GM19467 (cell line): ENCODE measurements at regions not wholly inside any gene's neighbourhood (a gene's known extent, or its start where the extent isn't known, plus 50 kb on each side); places are given as distances from the start of the nearest gene placed in this dataset.

Experiments
- ATAC-seq: cut with Tn5 transposase; IDR thresholded peaks from one replicate; pipeline ENCODE4 v1.9.1; 2021; ENCODE audit warnings: mild to moderate bottlenecking, moderate library complexity; ENCODE audit not compliant: unreplicated experiment

- ATAC-seq, result no peak
Measured at GRCh38 chr2:236743039-236743920, 173.7 kb downstream of the ACKR3 start.

DNA sequence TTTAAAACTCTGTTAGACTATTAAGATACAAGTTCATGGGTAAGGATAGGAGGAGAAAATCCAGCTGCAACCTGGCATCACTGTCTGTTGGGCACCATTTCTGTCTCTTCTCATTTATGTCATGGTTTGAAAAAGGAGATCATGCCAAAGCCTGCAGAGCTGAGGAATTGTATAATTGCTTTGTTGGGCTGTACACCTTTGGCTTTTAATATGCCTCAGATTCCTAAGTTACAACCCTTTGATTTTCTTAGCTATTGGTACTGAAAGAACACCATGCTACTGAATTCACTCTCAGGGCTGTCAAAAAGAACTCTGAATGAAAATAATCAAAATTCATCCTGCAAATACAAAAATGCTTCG lies 174.3 kb downstream of the ACKR3 start:
- no peak for ATAC-seq

- ATAC-seq, result no peak
Measured at GRCh38 chr2:236744281-236744705, 174.7 kb downstream of the ACKR3 start.

GRCh38 chr2:236744716-236745115 lies 175.1 kb downstream of the ACKR3 start:
- ATAC-seq, result no peak

- ATAC-seq, result no peak
Measured at GRCh38 chr2:236745420-236746210, 176.0 kb downstream of the ACKR3 start.

GRCh38 chr2:236746833-236747232 lies 177.2 kb downstream of the ACKR3 start:
- ATAC-seq, result no peak

GRCh38 chr2:236747426-236747825 lies 177.8 kb downstream of the ACKR3 start:
- no peak for ATAC-seq

- ATAC-seq, result no peak
Measured at GRCh38 chr2:236747925-236748324, 178.3 kb downstream of the ACKR3 start.

DNA sequence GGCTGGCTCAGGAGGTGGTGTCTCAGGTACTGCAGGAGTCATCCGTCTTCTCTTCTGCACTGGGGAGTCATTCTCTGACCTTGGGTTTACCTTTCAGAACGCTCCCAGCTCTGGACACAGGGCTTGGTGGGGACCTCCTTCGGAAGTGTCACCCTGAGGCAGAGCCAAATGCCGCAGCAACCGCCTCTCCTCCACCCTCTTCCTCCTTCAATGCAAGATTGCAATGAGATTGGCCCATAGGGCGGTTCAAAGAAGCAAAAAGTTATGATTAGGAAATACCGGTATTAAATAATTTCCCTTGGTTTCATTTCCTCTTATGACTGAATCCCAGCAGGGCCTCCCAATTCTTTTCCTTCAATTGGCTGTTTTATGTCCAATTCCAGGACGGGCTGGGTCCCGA lies 178.8 kb downstream of the ACKR3 start:
- no peak for ATAC-seq

DNA sequence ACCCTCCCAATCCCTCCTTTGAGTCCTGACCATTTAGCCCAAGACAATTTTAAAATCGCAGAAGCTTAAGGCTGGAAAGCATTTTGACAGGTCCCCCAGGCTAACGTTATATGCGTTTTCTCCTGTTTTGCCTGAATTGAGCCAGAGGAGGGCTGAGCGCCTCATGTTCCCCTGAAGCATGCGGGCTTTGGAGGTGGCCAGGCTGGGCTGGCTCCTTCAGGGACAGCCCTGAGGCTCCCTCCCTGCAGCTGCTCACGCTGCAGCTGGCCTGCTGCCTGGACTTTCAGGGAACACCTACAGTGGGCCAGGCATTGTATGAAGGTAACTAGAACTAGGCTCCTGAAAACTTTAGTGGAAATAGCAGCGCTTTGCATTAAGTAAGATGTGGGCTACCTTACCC lies 179.2 kb downstream of the ACKR3 start:
- no peak for ATAC-seq

GRCh38 chr2:236749346-236749745 lies 179.7 kb downstream of the ACKR3 start:
- ATAC-seq, result no peak

DNA sequence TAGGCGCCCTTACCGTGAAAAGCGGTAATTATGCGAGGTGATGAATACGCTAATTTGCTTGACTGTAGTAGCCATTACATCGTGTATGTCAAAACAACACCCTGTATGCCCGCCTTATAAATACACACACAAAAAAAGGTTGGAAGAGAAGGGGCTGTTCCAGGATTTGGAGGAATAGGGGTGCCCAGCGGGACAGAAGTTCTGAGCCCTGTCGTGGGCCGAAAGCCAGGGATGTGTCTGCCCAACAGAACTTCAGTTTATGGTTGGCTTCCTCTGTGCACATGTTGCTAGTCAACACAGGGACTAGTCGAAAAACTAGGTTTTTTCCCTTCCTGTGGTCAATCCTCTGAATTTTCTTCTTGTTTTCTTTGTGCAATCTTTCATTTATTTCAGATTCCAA lies 182.5 kb downstream of the ACKR3 start:
- no peak for ATAC-seq

DNA sequence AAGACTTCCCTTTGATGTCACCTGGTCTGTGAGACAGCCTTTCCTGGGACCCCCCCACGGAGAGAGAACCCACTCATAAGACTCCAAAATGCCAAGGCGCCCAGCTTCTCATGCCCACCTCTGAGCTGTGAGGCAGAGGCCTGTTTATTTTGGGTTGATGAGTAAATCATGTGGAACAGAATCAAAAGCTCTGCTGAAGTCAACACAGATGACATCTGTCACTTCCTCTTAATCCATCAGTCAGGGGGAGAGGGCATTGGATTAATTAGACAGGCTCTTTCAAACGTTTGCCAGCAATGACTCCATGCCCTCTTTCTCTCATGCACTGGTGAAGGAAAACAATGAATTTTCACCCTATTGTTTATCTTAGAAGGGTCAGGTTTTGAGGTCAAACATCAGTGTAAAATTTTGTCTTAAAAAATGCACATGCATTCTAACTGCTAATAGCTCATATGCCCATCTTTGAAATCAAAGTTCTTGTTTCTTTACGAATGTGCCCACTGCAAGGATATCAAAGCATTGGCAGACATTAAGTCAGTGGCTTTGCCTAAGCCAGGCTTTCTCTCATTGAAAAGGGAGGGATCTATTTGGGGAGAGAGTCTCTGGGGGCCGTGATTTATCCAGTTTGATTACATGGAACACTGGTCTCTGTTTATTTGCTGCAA lies 184.1 kb downstream of the ACKR3 start:
- no peak for ATAC-seq

- ATAC-seq, result no peak
Measured at GRCh38 chr2:236754271-236754944, 184.8 kb downstream of the ACKR3 start.

- no peak for ATAC-seq
Measured at GRCh38 chr2:236755278-236755840, 185.7 kb downstream of the ACKR3 start.

- ATAC-seq, result no peak
Measured at GRCh38 chr2:236758406-236758805, 188.8 kb downstream of the ACKR3 start.

DNA sequence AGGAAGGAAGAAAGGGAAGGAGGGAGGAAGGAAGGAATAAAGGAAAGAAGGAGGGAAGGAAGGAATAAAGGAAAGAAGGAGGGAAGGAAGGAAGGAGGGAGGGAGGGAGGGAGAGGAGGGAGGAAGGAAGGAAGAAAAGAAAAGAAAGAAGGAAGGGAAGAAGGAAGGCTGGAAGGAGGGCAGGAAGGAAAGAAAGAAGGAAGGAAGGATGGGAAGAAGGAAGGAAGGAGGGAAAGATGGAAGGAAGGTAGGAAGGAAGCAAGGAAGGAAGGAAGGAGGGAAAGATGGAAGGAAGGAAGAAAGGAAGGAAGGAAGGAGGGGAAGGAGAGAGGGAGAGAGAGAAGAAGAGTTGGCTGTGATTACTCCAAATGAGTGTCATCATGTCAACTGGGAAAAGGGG lies 190.6 kb downstream of the ACKR3 start:
- no peak for ATAC-seq

- no peak for ATAC-seq
Measured at GRCh38 chr2:236761358-236761757, 191.7 kb downstream of the ACKR3 start.

- ATAC-seq, result no peak
Measured at GRCh38 chr2:236762628-236763027, 193.0 kb downstream of the ACKR3 start.

DNA sequence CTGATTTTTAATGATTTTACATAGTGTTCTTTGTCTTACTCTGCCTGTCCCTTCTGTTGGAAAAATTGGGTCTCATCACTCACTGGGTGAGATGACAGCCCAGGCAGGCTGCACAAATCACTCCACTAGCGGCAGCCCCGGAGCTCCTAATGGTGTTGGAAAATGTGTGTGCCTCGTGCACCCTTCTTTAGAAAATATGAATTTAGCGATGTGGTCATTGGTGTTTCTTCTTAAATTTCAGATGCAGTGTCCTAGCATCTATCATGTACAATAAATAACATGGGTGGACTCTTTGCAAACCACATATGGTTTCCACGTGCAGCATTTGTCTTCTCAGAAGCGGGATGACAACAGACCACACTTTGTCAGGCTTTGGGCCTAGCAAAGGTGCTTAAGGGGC lies 194.2 kb downstream of the ACKR3 start:
- ATAC-seq, result no peak

- ATAC-seq, result no peak
Measured at GRCh38 chr2:236764716-236765115, 195.1 kb downstream of the ACKR3 start.
